ENCODE measurements at regions not wholly inside any gene's neighbourhood (a gene's known extent, or its start where the extent isn't known, plus 50 kb on each side); places are given as distances from the start of the nearest gene placed in this dataset.

- TF ChIP-seq CTCF (conservative IDR thresholded peaks at IDR 0.05) (no peak), EZH2 (IDR thresholded peaks at IDR 0.05; ENCODE audit: low read depth) (no peak)
Observed at GRCh38 chr2:190150413-190150812, 87.9 kb upstream of the MSTN start.

Measured in PC-9 (cell line).